Liver (tissue), 3 donors: ENCODE measurements at regions not wholly inside any gene's neighbourhood (a gene's known extent, or its start where the extent isn't known, plus 50 kb on each side); places are given as distances from the start of the nearest gene placed in this dataset.

Experiments
- CTCF ChIP-seq: fragments of 150-350 bp; IDR thresholded peaks from 2 replicates; pipeline ENCODE4 v1.5.1; 2017; ENCODE audit warnings: improper control_type of control experiment, low read depth, low read length; ENCODE audit not compliant: missing input control
- EGR1 ChIP-seq, 2 donors: IDR thresholded peaks; 2 replicates each; pipeline ENCODE4 v1.6.1; 2016 to 2018; ENCODE audit warnings: antibody characterized with exemption in 2 of 2, low read depth in 2 of 2
- JUND ChIP-seq, 2 donors: IDR thresholded peaks; 2 replicates each; pipeline ENCODE4 v1.6.1; 2016; ENCODE audit warnings: antibody characterized with exemption in 2 of 2
- MAX ChIP-seq: IDR thresholded peaks from 2 replicates; pipeline ENCODE4 v1.6.1; 2016; ENCODE audit warnings: antibody characterized with exemption
- NR2F2 ChIP-seq: IDR thresholded peaks from 2 replicates; pipeline ENCODE4 v1.6.1; 2016; ENCODE audit warnings: antibody characterized with exemption
- RAD21 ChIP-seq, 2 donors: IDR thresholded peaks; 2 replicates each; pipeline ENCODE4 v1.6.1; 2016; ENCODE audit warnings: antibody characterized with exemption in 2 of 2, mild to moderate bottlenecking in 2 of 2
- REST ChIP-seq: IDR thresholded peaks from 2 replicates; pipeline ENCODE4 v1.6.1; 2016; ENCODE audit warnings: antibody characterized with exemption, mild to moderate bottlenecking
- RXRA ChIP-seq, 2 donors: IDR thresholded peaks; 2 replicates each; pipeline ENCODE4 v1.6.1; 2017 to 2018; ENCODE audit warnings: antibody characterized with exemption in 2 of 2, mild to moderate bottlenecking in 1 of 2
- SP1 ChIP-seq: IDR thresholded peaks from 2 replicates; pipeline ENCODE4 v1.6.1; 2018; ENCODE audit warnings: antibody characterized with exemption, mild to moderate bottlenecking
- TAF1 ChIP-seq: conservative IDR thresholded peaks from 2 replicates; pipeline ENCODE4 v1.6.1; 2016; ENCODE audit warnings: antibody characterized with exemption, mild to moderate bottlenecking
- YY1 ChIP-seq: IDR thresholded peaks from 2 replicates; pipeline ENCODE4 v1.6.1; 2016; ENCODE audit warnings: antibody characterized with exemption, mild to moderate bottlenecking
- ZBTB33 ChIP-seq: IDR thresholded peaks from 2 replicates; pipeline ENCODE4 v1.6.1; 2016; ENCODE audit warnings: antibody characterized with exemption
- donor health status: healthy.
- donor health status: healthy.

GRCh38 chr6:12528581-12529363, 187.8 kb upstream of the PHACTR1 start:
- no peak for TF ChIP-seq CTCF
- TF ChIP-seq YY1: no peak
- TF ChIP-seq REST: no peak
- no peak for TF ChIP-seq JUND (IDR thresholded peaks at IDR 0.05)
- no peak for TF ChIP-seq RXRA (IDR thresholded peaks at IDR 0.05)
- TF ChIP-seq NR2F2: no peak
- no peak for TF ChIP-seq EGR1 (IDR thresholded peaks at IDR 0.05; ENCODE audit: low read depth in 2 of 2)
- no peak for TF ChIP-seq TAF1
- no peak for TF ChIP-seq MAX
- TF ChIP-seq ZBTB33: no peak
- TF ChIP-seq RAD21 (IDR thresholded peaks at IDR 0.05): no peak
- no peak for TF ChIP-seq SP1
